ENCODE measurements at regions not wholly inside any gene's neighbourhood (a gene's known extent, or its start where the extent isn't known, plus 50 kb on each side); places are given as distances from the start of the nearest gene placed in this dataset.

- TF ChIP-seq CTCF (IDR thresholded peaks at IDR 0.05) (no peak), POLR2A (IDR thresholded peaks at IDR 0.05) (no peak)
Measured at GRCh38 chr15:88976656-88977055, 63.5 kb upstream of the MFGE8 start.
